Lung (tissue), 11 donors: ENCODE measurements at regions not wholly inside any gene's neighbourhood (a gene's known extent, or its start where the extent isn't known, plus 50 kb on each side); places are given as distances from the start of the nearest gene placed in this dataset.

ENCODE experiments used
- ATAC-seq: fragments of 200-7000 bp; cut with Tn5 transposase; one replicate; pipeline ENCODE4 v1.9.1; 2020; ENCODE audit warnings: moderate number of reproducible peaks; ENCODE audit not compliant: insufficient read depth, low FRiP score
- DNase-seq, 3 donors: peaks; one replicate each; pipeline ENCODE4 v3.0.0-alpha.2; 2013 to 2017
- H3K27ac ChIP-seq, 2 donors: one replicate each; pipeline ENCODE4 v1.5.1; 2013; ENCODE audit warnings: mild to moderate bottlenecking in 2 of 2, moderate library complexity in 2 of 2, control low read depth in 1 of 2, inconsistent platforms in 1 of 2, low read depth in 1 of 2, low read length in 1 of 2
- H3K27me3 ChIP-seq, 3 donors: one replicate each; pipeline ENCODE4 v1.5.1; 2013; ENCODE audit warnings: low read length in 2 of 3; ENCODE audit not compliant: control insufficient read depth in 3 of 3, insufficient read depth in 3 of 3
- H3K36me3 ChIP-seq, 4 donors: one replicate each; pipeline ENCODE4 v1.5.1; 2013; ENCODE audit warnings: low read length in 4 of 4, mild to moderate bottlenecking in 1 of 4, moderate library complexity in 1 of 4; ENCODE audit not compliant: control insufficient read depth in 4 of 4, insufficient read depth in 4 of 4
- H3K4me1 ChIP-seq, 5 donors: one replicate each; pipeline ENCODE4 v1.5.1; 2013; ENCODE audit warnings: low read length in 5 of 5, mild to moderate bottlenecking in 2 of 5, moderate library complexity in 1 of 5; ENCODE audit not compliant: control insufficient read depth in 5 of 5, insufficient read depth in 5 of 5
- H3K4me3 ChIP-seq: one replicate; pipeline ENCODE4 v1.5.1; 2013; ENCODE audit warnings: mild to moderate bottlenecking, control low read depth, moderate library complexity
- H3K9ac ChIP-seq, 2 donors: one replicate each; pipeline ENCODE4 v1.5.1; 2013; ENCODE audit warnings: low read length in 2 of 2, control low read depth in 1 of 2; ENCODE audit not compliant: insufficient read depth in 1 of 2
- H3K9me3 ChIP-seq, 4 donors: one replicate each; pipeline ENCODE4 v1.5.1; 2013; ENCODE audit warnings: low read length in 3 of 4, mild to moderate bottlenecking in 1 of 4, moderate library complexity in 1 of 4; ENCODE audit not compliant: control insufficient read depth in 4 of 4, insufficient read depth in 3 of 4
- WGBS, 2 donors: extraction: QIAGEN DNeasy Blood & Tissue Kit; methylation state at CpG; one replicate each; pipeline ENCODE4 v1.1.7; 2013; 5-methylcytosine and 5-hydroxymethylcytosine counted together
- TF ChIP-seq, protein P1 (sequence below): IDR thresholded peaks from 2 replicates; pipeline ENCODE4 v1.5.1; 2012; ENCODE audit warnings: mild to moderate bottlenecking; ENCODE audit errors: control extremely low read depth, extremely low read depth
- donor health status: control.
- donor health status: control.
- donor health status: Bipolar disorder and iron deficiency.
- donor health status: healthy.
- donor health status: DM: yes; HTN: yes; CAD: no.

GRCh38 chr3:86801921-86802320 is 189.0 kb downstream of the VGLL3 start:
- TF ChIP-seq, protein P1, sequence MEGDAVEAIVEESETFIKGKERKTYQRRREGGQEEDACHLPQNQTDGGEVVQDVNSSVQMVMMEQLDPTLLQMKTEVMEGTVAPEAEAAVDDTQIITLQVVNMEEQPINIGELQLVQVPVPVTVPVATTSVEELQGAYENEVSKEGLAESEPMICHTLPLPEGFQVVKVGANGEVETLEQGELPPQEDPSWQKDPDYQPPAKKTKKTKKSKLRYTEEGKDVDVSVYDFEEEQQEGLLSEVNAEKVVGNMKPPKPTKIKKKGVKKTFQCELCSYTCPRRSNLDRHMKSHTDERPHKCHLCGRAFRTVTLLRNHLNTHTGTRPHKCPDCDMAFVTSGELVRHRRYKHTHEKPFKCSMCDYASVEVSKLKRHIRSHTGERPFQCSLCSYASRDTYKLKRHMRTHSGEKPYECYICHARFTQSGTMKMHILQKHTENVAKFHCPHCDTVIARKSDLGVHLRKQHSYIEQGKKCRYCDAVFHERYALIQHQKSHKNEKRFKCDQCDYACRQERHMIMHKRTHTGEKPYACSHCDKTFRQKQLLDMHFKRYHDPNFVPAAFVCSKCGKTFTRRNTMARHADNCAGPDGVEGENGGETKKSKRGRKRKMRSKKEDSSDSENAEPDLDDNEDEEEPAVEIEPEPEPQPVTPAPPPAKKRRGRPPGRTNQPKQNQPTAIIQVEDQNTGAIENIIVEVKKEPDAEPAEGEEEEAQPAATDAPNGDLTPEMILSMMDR = no peak
- ATAC-seq (no peak), DNase-seq (no peak)
- H3K27ac ChIP-seq = no peak overlapping the region
- no peaks in the 10 kb centered on the region for H3K36me3 ChIP-seq
- no peaks in the 10 kb centered on the region for H3K27me3 ChIP-seq
- H3K4me1 ChIP-seq = no peaks in the 10 kb centered on the region
- peaks cover 0 to 3% (median 0%) of the 10 kb centered on the region in 4 donors for H3K9me3 ChIP-seq
- 90 to 93% methylated on average over 3 of the region's 3 CpGs for WGBS, 2 donors
- no peak overlapping the region for H3K4me3 ChIP-seq
- H3K9ac ChIP-seq = no peak overlapping the region

- WGBS, 2 donors = 60 to 71% methylated on average over 1 of the region's 1 CpG
- DNase-seq = no peak
- no peak overlapping the region for H3K9ac ChIP-seq
- no peaks in the 10 kb centered on the region for H3K27me3 ChIP-seq
- H3K4me3 ChIP-seq = no peak overlapping the region
- H3K27ac ChIP-seq = no peak overlapping the region
- H3K4me1 ChIP-seq = no peaks in the 10 kb centered on the region
- peaks cover 0 to 3% (median 0%) of the 10 kb centered on the region in 4 donors for H3K9me3 ChIP-seq
- ATAC-seq = no peak
- no peaks in the 10 kb centered on the region for H3K36me3 ChIP-seq
- TF ChIP-seq, protein P1 = no peak
Measured at GRCh38 chr3:86801066-86801465, 189.9 kb downstream of the VGLL3 start.

GRCh38 chr3:86800116-86800515 is 190.8 kb downstream of the VGLL3 start:
- Histone ChIP-seq H3K9ac (no peak overlapping the region), H3K4me3 (no peak overlapping the region), H3K27ac (no peak overlapping the region), H3K9me3 (no peaks in the 10 kb centered on the region), H3K4me1 (no peaks in the 10 kb centered on the region), H3K27me3 (no peaks in the 10 kb centered on the region), H3K36me3 (no peaks in the 10 kb centered on the region)
- ATAC-seq = no peak
- no peak for DNase-seq
- 52 to 73% methylated on average over 3 of the region's 3 CpGs for WGBS, 2 donors
- TF ChIP-seq, protein P1 = no peak

DNA sequence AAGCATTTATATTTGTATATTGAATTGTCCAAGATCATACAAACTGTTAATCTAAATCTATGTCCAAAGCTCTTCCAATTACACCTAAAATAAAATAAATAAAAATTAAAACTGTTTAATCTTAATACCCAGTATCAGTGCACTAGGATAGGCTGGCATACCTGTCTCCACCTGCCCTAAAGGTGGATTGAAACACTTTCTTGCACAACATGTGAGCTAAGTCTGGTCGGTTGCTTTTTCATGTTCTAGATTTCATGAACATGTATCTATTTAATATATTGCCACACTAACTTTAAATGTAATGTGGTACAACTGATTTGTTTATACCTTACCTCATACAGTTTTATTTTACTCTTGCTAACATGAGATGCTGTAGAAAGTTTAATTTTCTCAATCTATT is 193.0 kb downstream of the VGLL3 start:
- Histone ChIP-seq H3K9me3 (no peaks in the 10 kb centered on the region), H3K36me3 (no peaks in the 10 kb centered on the region), H3K27me3 (no peaks in the 10 kb centered on the region), H3K4me1 (peaks cover 0 to 16% (median 0%) of the 10 kb centered on the region in 5 donors), H3K27ac (no peak overlapping the region), H3K9ac (no peak overlapping the region), H3K4me3 (no peak overlapping the region)
- DNase-seq (no peak), ATAC-seq (no peak)
- TF ChIP-seq, protein P1 = no peak
- 87 to 92% methylated on average over 1 of the region's 1 CpG for WGBS, 2 donors
